NCI-H2196 (cell line): ENCODE measurements at regions not wholly inside any gene's neighbourhood (a gene's known extent, or its start where the extent isn't known, plus 50 kb on each side); places are given as distances from the start of the nearest gene placed in this dataset.

Experiments
- DNase-seq: peaks from one replicate; lab custom pipeline; 2025; ENCODE audit not compliant: unreplicated experiment; lab: John Stamatoyannopoulos, UW

- DNase-seq, result no peak
These were observed 156.9 kb downstream of the USP12 start for GRCh38 chr13:27014406-27015359.

- no peak for DNase-seq
These were observed 159.0 kb downstream of the USP12 start for GRCh38 chr13:27012482-27013197.

DNA sequence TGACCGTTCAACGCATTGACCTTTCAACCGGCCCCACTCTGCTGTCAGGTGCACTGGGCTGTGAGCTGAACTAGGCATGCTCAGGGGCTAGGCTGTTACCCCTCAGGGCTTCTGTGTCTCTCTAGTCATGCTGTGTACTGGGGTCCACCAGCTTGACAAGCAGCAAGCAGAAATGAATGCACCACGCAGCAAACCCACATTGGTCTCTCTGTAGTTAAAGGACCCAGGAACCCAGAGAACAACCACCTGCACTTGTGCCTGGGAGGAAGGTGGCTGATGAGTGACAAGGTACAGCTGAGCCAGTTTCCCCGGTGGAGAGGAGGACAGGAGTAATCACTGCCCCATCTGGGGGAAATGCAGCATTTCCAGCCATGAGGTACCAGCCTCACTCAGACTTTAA is 159.9 kb downstream of the USP12 start:
- DNase-seq, result no peak

- no peak for DNase-seq
These were observed 162.9 kb downstream of the USP12 start for GRCh38 chr13:27008733-27009132.

GRCh38 chr13:27007166-27007565 is 164.4 kb downstream of the USP12 start:
- no peak for DNase-seq

DNA sequence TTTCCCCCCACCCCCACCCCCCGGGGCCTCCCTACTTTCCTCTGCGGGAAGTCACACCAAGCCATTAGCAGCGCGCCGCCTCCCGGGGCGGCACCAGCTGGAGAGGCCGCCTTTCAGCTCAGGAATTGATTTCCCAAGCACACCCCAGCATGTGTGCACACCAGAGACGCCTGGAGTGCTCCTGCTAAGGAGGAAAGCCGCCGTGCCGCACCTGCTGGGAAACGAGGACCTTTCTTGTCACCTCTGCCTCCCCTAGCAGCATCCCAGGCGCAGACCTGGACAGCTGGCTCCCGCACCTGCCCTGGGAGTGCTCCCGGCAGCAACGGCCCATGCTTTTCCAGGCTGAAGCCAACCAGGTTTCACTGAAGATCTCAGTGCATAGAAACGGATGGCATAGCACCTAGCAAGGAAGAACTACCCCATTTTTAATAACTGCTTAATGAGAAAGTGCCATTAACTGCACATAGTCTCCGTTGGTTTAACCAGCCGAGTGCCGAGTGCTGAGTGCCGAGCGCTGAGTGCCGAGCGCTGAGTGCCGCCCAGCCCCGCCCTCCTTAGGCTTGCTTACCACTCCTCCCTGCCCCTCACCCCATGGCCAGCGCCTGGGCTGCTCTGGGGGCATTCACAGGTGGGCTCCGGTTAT is 165.0 kb downstream of the USP12 start:
- no peak for DNase-seq

GRCh38 chr13:27005976-27006518 is 165.6 kb downstream of the USP12 start:
- DNase-seq, result no peak

DNA sequence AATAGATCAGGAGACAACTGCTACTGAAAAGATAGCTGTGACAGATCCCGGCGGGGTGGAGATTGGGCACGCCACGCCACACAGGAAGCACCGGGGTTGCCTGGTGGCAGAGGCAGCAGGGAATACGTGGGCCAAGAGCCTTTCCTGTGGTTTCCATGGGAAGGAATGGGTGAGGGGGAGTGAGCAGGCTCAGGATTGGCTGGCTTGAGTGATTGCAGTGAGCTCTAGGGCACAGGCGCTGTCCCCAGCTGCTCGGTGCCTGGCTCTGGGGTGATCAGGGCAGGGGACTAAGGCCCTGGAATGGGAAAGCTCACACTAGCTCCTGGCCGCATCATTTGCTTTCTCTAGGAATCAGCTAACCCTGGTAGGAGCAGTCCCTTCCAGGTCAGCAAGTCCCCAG is 166.1 kb downstream of the USP12 start:
- DNase-seq, result no peak

DNA sequence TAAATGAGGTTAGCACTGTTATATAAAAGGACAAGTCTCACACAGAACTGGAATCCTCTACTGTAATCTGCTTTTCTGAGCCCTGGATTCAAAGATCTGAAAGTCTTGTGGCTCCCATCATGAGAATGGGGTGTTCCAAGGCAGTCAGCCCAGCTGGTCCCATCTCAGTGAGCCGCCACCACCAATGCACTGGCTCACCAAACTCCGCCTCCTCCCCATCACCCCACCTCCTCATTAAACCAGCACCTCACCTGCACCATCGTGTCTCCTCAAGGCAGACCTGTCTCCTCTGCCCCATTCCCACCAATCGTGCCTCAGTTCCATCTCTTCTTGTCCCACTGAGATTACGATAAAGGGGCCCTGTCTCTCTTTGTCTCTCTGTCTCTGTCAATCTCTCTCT is 166.7 kb downstream of the USP12 start:
- DNase-seq, result no peak

GRCh38 chr13:27004326-27004725 is 167.3 kb downstream of the USP12 start:
- DNase-seq, result no peak

GRCh38 chr13:27001705-27002104 is 169.9 kb downstream of the USP12 start:
- peak; percentile 60 for DNase-seq

- no peak for DNase-seq
These were observed 170.9 kb downstream of the USP12 start for GRCh38 chr13:27000686-27001085.

DNA sequence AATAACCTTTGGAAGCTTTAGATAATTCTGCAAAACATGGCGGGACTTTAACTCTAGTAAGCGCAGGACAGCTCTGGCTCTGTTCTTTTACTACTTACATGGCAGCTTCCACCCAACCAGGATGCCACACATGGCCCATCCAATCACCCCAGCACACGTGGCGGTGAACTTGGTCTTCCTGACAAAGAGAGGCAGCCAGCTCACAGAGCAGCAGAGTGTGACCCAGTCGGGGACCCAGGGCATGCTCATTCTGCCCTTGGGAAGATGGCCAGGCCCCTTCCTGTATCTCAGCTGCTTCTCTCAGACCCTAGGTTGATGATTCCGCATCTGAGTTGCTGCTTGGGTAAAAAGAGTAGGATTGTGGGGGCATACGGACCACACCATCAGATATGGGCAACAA is 172.1 kb downstream of the USP12 start:
- no peak for DNase-seq

GRCh38 chr13:26998292-26998691 is 173.3 kb downstream of the USP12 start:
- DNase-seq, result no peak

DNA sequence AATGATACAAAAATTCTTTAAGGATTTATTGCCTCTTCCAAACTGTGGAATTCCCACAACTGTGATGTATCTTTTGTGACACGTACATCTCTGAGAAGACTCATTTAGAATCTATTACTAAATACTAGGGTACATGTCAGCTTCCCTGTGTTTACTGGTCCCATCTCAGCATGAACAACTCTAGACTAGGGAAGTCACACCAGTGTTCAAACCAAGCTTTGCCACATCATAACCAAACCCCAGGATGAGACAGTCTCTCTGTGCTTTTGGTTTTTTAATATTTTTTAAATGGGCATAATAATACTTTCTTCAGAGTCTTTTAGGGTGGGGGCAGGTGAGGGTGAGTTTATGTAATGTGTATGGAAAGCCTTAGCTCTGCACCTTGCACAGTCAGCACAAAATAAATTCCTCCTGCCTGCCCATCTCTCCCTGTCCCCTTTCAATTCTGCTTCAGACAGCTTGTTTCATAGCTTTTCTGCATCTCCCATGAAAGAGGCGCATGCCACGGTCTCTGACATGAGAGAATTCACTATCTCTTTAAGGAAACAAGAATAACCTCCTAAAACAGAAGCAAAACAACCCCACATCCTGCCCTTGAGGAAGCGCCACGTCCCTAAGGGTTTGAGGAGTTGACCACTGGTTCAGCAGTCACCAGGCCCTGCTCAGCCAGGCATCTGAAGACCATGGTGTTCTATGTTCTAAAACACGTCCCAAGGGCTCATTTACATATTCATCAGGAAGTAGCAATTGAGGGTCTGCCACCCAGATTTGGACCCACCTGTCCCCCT is 174.5 kb downstream of the USP12 start:
- DNase-seq, result no peak

DNA sequence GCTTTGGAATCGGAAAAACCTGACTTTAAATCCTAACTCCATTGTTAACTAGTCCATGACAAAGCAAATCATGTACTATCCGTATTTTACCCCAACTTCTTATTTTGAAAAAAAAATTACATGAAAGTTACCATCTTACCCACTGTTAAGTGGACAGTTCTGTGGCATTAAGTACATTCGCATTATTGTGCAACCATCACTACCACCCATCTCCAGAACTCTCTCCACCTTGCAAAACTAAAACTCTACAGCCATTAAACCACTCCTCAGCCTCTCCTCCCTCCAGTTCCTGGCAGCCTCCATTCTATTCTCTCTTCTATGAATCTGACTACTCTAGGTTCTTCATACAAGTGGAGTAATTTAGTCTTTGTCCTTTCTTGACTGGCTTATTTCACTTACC is 176.5 kb downstream of the USP12 start:
- DNase-seq, result no peak

- DNase-seq, result no peak
These were observed 177.8 kb downstream of the USP12 start for GRCh38 chr13:26993780-26994179.

DNA sequence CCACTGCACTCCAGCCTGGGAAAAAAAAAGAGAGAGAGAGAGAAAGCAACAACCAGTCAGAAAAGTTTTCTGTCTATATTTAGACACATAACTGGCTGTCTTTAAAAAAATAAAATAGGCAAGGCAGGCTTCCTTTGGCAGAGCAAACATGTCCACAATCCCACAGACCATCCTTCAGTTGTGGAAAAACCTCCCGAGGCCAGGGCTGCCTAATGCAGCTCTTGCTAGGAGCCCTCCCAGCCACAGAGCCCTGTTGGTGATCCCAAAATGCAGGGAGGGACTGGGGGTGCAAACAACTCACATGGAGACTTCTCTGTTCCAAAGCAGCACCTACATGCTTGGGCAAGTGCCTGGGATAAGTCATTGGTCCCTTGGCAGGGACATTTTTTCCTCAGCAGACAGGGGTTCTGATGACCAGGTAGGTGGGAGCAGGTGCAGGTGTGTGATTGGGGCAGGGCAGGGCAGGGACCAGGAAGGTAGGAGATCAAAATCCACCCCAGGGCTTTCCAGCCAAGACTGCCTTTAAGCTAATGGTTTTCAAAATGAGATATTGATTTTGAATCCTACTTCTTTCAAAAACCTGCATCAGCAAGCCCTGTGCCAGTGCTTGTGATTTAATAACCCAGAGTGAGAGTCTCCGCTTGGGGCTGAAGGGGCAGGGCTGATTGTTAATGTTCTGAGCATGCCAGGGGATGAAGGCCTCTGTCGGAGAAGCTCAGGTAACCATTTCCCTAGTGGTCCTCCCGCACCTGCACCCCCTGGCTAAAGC is 178.5 kb downstream of the USP12 start:
- DNase-seq, result no peak

DNA sequence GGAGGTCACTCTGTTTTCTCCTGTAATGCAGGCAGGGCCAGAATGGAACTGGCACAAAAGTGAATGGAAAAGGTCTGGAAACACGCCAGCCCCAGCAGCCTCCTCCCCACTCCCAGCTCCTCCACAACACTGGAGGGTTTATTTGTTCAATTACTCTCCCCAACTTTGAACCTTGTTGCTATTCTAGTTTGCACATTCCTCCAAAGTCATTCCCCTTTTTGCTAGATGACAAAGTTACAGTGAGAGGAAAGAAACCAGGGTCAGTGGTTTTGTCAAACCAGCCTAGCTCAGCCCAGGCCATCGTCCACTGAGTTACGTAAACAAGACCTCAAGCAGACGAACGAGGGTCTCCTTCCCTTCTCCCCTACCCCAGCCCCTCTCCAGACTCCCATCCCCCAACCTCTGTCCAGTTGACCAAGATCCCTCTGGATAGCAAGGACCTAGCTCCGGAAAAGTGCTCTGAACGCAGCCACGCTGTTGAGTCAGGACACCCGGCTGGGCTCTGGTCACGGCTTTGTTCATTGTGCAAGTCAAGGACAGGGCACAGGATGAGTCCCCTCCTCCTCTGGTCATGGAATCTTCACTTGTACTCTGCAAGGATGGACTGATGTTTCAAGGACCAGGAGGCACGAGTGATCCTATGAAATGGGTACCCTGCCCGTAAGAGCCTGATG is 180.0 kb downstream of the USP12 start:
- DNase-seq, result no peak
